CD4-positive, alpha-beta T cell (primary cell): ENCODE measurements at regions not wholly inside any gene's neighbourhood (a gene's known extent, or its start where the extent isn't known, plus 50 kb on each side); places are given as distances from the start of the nearest gene placed in this dataset.

Experiments
- ATAC-seq: fragments of 200-7000 bp; cut with Tn5 transposase; one replicate; pipeline ENCODE4 v1.10.0; 2022; ENCODE audit warnings: mild to moderate bottlenecking; ENCODE audit not compliant: poor library complexity
- CTCF ChIA-PET: fragments of 350-600 bp; sonication (Branson Sonifier 250); formaldehyde crosslinking; loops from one replicate; lab custom pipeline; 2021; ENCODE audit warnings: antibody characterized with exemption, inconsistent platforms; lab: Charles Lee
- POLR2A ChIA-PET: fragments of 350-600 bp; sonication (Branson Sonifier 250); formaldehyde crosslinking; loops from one replicate; lab custom pipeline; 2021; ENCODE audit warnings: antibody characterized with exemption, inconsistent platforms; lab: Charles Lee
- DNase-seq, 14 experiments: peaks; one replicate each; pipeline ENCODE4 v3.0.0-alpha.2; 2013 to 2020; ENCODE audit warnings: mixed read lengths in 2 of 14
- H3K27ac ChIP-seq, 2 donors: one replicate each; pipeline versions ENCODE4 v1.5.1 to v1.7.0; 2013; ENCODE audit warnings: low read length in 2 of 2, low read depth in 1 of 2, mild to moderate bottlenecking in 1 of 2
- H3K27me3 ChIP-seq, 2 experiments: 1 replicate in 1 of 2; 2 replicates in 1 of 2; pipeline versions ENCODE4 v1.6.1 to v1.7.0; 2013; ENCODE audit warnings: low read length in 2 of 2, control low read depth in 1 of 2, mild to moderate bottlenecking in 1 of 2, moderate library complexity in 1 of 2; ENCODE audit not compliant: insufficient read depth in 2 of 2, control insufficient read depth in 1 of 2
- H3K36me3 ChIP-seq: one replicate; pipeline ENCODE4 v1.6.1; 2013; ENCODE audit warnings: low read length, control low read depth; ENCODE audit not compliant: insufficient read depth
- H3K4me1 ChIP-seq: one replicate; pipeline ENCODE4 v1.6.1; 2013; ENCODE audit warnings: low read length, control low read depth; ENCODE audit not compliant: insufficient read depth
- H3K4me3 ChIP-seq: one replicate; pipeline ENCODE4 v1.5.1; 2013; ENCODE audit warnings: mild to moderate bottlenecking, low read length, moderate library complexity
- H3K9me3 ChIP-seq, 2 experiments: 1 replicate in 1 of 2; 2 replicates in 1 of 2; pipeline versions ENCODE4 v1.6.1 to v1.7.0; 2013; ENCODE audit warnings: low read length in 2 of 2, mild to moderate bottlenecking in 2 of 2, control low read depth in 1 of 2, moderate library complexity in 1 of 2; ENCODE audit not compliant: control insufficient read depth in 1 of 2, insufficient read depth in 1 of 2
- H3K27ac Mint-ChIP-seq: one replicate; pipeline ENCODE4 v1.8.0; 2020; ENCODE audit warnings: mixed read lengths
- H3K27me3 Mint-ChIP-seq: one replicate; pipeline ENCODE4 v1.8.0; 2021; ENCODE audit warnings: mixed read lengths
- H3K36me3 Mint-ChIP-seq: one replicate; pipeline ENCODE4 v1.8.0; 2021; ENCODE audit warnings: low read depth, mixed read lengths
- H3K4me1 Mint-ChIP-seq: one replicate; pipeline ENCODE4 v1.8.0; 2021; ENCODE audit warnings: low read depth, mixed read lengths
- H3K4me3 Mint-ChIP-seq: one replicate; pipeline ENCODE4 v1.8.0; 2020; ENCODE audit warnings: mild to moderate bottlenecking, mixed read lengths
- H3K9me3 Mint-ChIP-seq: one replicate; pipeline ENCODE4 v1.8.0; 2020; ENCODE audit warnings: mixed read lengths
- CTCF ChIP-seq: fragments of 200-600 bp; IDR thresholded peaks from one replicate; pipeline ENCODE4 v1.8.0; 2022; ENCODE audit warnings: antibody characterized with exemption, mild to moderate bottlenecking
- intact Hi-C, 2 experiments: fragments of 100-400 bp; cut with DNase I in 1 of 2; cut with micrococcal nuclease in 1 of 2; formaldehyde crosslinking; loops; one replicate each; pipeline versions ENCODE4 v1.15.1 to v1.9.0; 2023 to 2025; cut with DNase I, micrococcal nuclease

- Mint-ChIP-seq H3K9me3 (peaks cover 6% of the 10 kb centered on the region), H3K27ac (no peak overlapping the region), H3K36me3 (no peaks in the 10 kb centered on the region), H3K4me1 (no peaks in the 10 kb centered on the region), H3K4me3 (no peak overlapping the region), H3K27me3 (no peaks in the 10 kb centered on the region)
- Histone ChIP-seq H3K4me3 (no peak overlapping the region), H3K36me3 (no peaks in the 10 kb centered on the region), H3K4me1 (no peaks in the 10 kb centered on the region), H3K27ac (no peak overlapping the region), H3K9me3 (no peaks in the 10 kb centered on the region), H3K27me3 (no peaks in the 10 kb centered on the region)
- CTCF ChIA-PET = no interaction called here
- intact Hi-C loops = no loop called here
- DNase-seq = no peak
- no peak for TF ChIP-seq CTCF
- POLR2A ChIA-PET = no interaction called here
- ATAC-seq = no peak
Measured at GRCh38 chr6:71545905-71546304, 257.3 kb downstream of the OGFRL1 start.

- Mint-ChIP-seq H3K27me3 (no peaks in the 10 kb centered on the region), H3K27ac (no peak overlapping the region), H3K9me3 (peaks cover 5% of the 10 kb centered on the region), H3K36me3 (no peaks in the 10 kb centered on the region), H3K4me3 (no peak overlapping the region), H3K4me1 (no peaks in the 10 kb centered on the region)
- CTCF ChIA-PET = no interaction called here
- intact Hi-C loops = no loop called here
- ATAC-seq (no peak), DNase-seq (no peak)
- Histone ChIP-seq H3K36me3 (no peaks in the 10 kb centered on the region), H3K4me1 (no peaks in the 10 kb centered on the region), H3K27me3 (no peaks in the 10 kb centered on the region), H3K27ac (no peak overlapping the region), H3K4me3 (no peak overlapping the region), H3K9me3 (peaks cover 7 to 12% of the 10 kb centered on the region in 2 experiments)
- POLR2A ChIA-PET = no interaction called here
- TF ChIP-seq CTCF = no peak
Measured at GRCh38 chr6:71551798-71552197, 263.2 kb downstream of the OGFRL1 start.

GRCh38 chr6:71556141-71556540 lies 267.5 kb downstream of the OGFRL1 start:
- peaks cover 22 to 33% of the 10 kb centered on the region in 2 experiments for H3K9me3 ChIP-seq
- intact Hi-C loops = no loop called here
- no peaks in the 10 kb centered on the region for H3K4me1 Mint-ChIP-seq

More at GRCh38 chr6:71556141-71556540, 267.5 kb downstream of the OGFRL1 start:
- TF ChIP-seq CTCF = no peak
- ATAC-seq (no peak), DNase-seq (no peak)
- POLR2A ChIA-PET = no interaction called here
- Mint-ChIP-seq H3K9me3 (peaks cover 14% of the 10 kb centered on the region), H3K4me3 (no peak overlapping the region), H3K27ac (no peak overlapping the region), H3K36me3 (no peaks in the 10 kb centered on the region), H3K27me3 (no peaks in the 10 kb centered on the region)
- H3K36me3 ChIP-seq = no peaks in the 10 kb centered on the region
- no peak overlapping the region for H3K4me3 ChIP-seq
- CTCF ChIA-PET = no interaction called here
- H3K27ac ChIP-seq = no peak overlapping the region
- no peaks in the 10 kb centered on the region for H3K27me3 ChIP-seq
- H3K4me1 ChIP-seq = no peaks in the 10 kb centered on the region
